ENCODE measurements at regions not wholly inside any gene's neighbourhood (a gene's known extent, or its start where the extent isn't known, plus 50 kb on each side); places are given as distances from the start of the nearest gene placed in this dataset.

DNA sequence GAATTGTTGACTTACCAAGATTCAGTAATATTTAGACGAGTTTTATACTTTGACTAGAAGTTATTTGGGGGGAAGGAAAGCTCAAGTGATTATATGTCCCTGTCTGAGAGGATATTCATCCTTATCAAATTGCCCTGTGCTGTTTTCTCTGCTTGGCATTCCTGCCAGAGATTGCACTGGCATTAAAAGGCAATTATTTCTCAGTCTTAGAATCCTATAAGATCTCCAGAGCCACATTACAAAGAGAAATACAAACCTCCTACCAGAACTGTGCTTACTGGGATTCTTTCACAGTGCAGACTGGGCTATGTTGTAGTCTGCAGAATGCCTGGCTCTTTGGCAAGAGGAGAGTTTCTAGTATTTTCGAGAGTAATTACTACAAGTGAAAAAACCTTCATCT, 342.4 kb downstream of the HGF start:
- no peak for TF ChIP-seq EZH2 (IDR thresholded peaks at IDR 0.05; ENCODE audit: insufficient read depth, poor library complexity, severe bottlenecking)
- no peak for TF ChIP-seq EZH2phosphoT487 (IDR thresholded peaks at IDR 0.05; ENCODE audit: insufficient read depth, low read depth)
